ENCODE measurements at regions not wholly inside any gene's neighbourhood (a gene's known extent, or its start where the extent isn't known, plus 50 kb on each side); places are given as distances from the start of the nearest gene placed in this dataset.

DNA sequence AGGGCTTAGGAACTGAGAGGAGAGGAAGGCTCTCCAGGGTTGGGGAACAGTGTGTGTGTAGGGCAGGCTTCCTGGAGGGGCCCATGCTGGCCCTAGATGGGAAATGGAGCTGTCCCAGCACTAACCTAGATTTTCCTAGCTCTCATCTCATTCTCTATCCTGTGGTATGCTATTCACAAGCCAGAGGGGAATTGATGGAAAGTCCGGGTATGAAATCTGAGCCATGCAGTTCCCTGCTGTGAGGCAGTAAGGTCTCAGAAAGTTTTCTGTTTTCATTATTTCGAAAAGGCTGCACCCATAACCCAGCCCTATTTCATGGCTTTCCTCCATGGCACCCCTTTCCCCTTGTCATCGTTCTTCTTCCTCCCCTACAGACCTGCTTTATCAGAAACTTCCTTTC, 220.3 kb downstream of the RPS24 start:
- DNase-seq (no peak), ATAC-seq (no peak)
- H3K4me3 ChIP-seq: no peak overlapping the region
- no peaks in the 10 kb centered on the region for H3K27me3 ChIP-seq (ENCODE audit: insufficient read depth in 3 of 3, low read length in 2 of 3)
- 62 to 69% (median 68%) methylated on average over 3 of the region's 3 CpGs for WGBS, 3 donors
- no peaks in the 10 kb centered on the region for H3K9me3 ChIP-seq
- H3K4me1 ChIP-seq: no peaks in the 10 kb centered on the region
- TF ChIP-seq CTCF (IDR thresholded peaks at IDR 0.05): no peak
- H3K36me3 ChIP-seq (ENCODE audit: insufficient read depth in 1 of 2, low read depth in 1 of 2): no peaks in the 10 kb centered on the region
- intact Hi-C loops (cut with DNase I): no loop called here
- no peak overlapping the region for H3K27ac ChIP-seq

DNA sequence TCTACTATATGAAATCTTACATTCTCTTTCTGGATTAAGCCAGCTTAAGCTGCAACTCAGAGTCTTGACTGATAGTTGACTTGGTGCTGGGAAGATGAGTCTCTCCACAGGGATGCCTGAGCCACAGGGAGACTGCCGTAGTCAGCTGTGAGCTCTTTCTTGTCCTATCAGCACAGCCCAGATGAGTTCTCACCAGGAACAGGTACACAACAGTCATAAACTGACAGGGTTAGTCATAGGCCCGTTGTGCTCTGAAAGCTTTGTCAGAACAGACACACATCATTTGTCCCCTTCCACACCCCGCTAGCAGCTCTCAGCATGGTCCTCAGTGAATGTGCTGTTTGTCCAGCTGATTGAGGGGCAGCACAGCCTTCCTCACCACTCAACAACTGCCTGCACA, 221.6 kb downstream of the RPS24 start:
- Histone ChIP-seq H3K27me3 (ENCODE audit: insufficient read depth in 3 of 3, low read length in 2 of 3) (no peaks in the 10 kb centered on the region), H3K27ac (no peak overlapping the region), H3K4me3 (no peak overlapping the region), H3K9me3 (no peaks in the 10 kb centered on the region), H3K36me3 (ENCODE audit: insufficient read depth in 1 of 2, low read depth in 1 of 2) (no peaks in the 10 kb centered on the region), H3K4me1 (no peaks in the 10 kb centered on the region)
- WGBS, 3 donors: 86 to 88% (median 88%) methylated on average over 3 of the region's 3 CpGs
- no peak for TF ChIP-seq CTCF (IDR thresholded peaks at IDR 0.05)
- intact Hi-C loops (cut with DNase I): no loop called here
- DNase-seq: no peak
- peak in 2 of 4 donors; percentile 19 to 31 for ATAC-seq

GRCh38 chr10:78255796-78256638, 222.4 kb downstream of the RPS24 start:
- Histone ChIP-seq H3K4me1 (no peaks in the 10 kb centered on the region), H3K36me3 (ENCODE audit: insufficient read depth in 1 of 2, low read depth in 1 of 2) (no peaks in the 10 kb centered on the region), H3K27ac (peak overlapping the region; percentile 39), H3K4me3 (no peak overlapping the region), H3K27me3 (ENCODE audit: insufficient read depth in 3 of 3, low read length in 2 of 3) (no peaks in the 10 kb centered on the region), H3K9me3 (no peaks in the 10 kb centered on the region)
- ATAC-seq: peak; percentile 90 to 97 (median 96)
- intact Hi-C loops (cut with DNase I): no loop called here
- WGBS, 3 donors: 55 to 65% (median 60%) methylated on average over 9 of the region's 9 CpGs
- DNase-seq: peak; percentile 43 to 59
- no peak for TF ChIP-seq CTCF (IDR thresholded peaks at IDR 0.05)

DNA sequence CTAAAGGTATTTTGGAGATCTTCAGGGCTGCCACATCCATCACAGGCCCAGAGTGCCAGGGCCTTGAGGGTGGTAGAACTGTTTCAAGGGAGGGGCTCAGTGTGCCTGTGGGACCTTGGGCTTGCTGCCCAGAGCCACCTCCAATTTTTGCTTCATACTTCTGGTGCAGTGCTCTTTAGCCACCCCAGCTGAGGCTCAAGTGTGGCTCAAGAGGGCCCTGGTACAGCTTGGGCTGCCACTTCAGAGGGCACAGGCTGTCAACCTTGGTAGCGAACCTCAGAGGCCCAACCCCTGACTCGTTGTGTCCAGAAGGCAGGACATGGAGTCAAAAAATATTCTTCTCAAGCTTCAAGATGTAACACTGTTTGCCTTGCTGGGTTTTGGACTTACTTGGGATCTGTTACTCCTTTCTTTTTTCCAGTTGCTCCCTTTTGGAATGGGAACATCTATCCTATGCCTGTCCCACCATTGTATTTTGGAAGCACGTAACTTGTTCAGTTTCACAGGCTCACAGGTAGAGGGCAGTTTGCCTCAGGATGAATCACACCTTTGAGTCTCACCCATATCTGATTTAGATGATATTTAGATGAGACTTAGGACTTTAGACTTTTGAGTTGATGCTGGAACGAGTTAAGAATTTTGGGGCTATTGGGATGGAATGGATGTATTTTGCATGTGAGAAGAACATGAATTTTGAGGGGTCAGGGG, 224.8 kb downstream of the RPS24 start:
- DNase-seq (no peak), ATAC-seq (no peak)
- no peak overlapping the region for H3K27ac ChIP-seq
- H3K4me3 ChIP-seq: no peak overlapping the region
- no peaks in the 10 kb centered on the region for H3K4me1 ChIP-seq
- H3K27me3 ChIP-seq (ENCODE audit: insufficient read depth in 3 of 3, low read length in 2 of 3): no peaks in the 10 kb centered on the region
- intact Hi-C loops (cut with DNase I): no loop called here
- no peaks in the 10 kb centered on the region for H3K36me3 ChIP-seq (ENCODE audit: insufficient read depth in 1 of 2, low read depth in 1 of 2)
- H3K9me3 ChIP-seq: no peaks in the 10 kb centered on the region
- TF ChIP-seq CTCF (IDR thresholded peaks at IDR 0.05): no peak
- WGBS, 3 donors: 96 to 99% (median 96%) methylated on average over 4 of the region's 4 CpGs
